ENCODE measurements at regions not wholly inside any gene's neighbourhood (a gene's known extent, or its start where the extent isn't known, plus 50 kb on each side); places are given as distances from the start of the nearest gene placed in this dataset.

DNA sequence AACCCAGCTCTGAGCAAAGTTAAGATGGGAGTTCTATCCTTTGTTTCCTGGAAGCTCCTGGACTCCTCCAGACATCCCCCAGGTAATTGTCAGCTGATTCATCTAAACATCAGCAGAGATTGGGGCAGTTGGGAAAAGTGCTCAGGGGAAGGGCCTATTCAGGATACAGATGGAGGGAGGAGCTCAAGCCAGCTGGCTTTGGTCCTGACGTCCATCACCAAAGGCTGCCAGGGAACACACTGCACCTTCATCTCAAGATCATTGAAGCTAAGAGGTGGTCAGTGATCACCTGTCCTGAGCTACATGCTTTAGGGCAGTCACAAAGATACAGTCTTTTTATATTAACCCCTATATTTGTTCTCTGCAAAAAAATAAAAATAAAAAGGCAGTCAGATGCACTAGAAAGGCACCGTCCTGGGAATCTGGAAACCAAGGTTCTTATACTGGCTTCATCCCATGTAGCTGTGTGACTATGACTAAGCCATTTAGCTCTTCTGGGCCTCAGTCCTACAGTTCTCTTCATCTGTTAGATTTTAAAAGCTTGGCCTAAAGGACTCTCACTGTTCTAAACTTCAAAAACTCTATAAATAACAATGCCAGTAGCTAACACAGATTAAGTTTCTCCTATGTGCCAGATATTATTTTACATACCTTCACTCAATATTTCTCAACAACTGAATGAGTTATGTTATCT, 446.5 kb downstream of the BCL11A start:
- no peaks in the 10 kb centered on the region for H3K4me1 ChIP-seq (ENCODE audit: control insufficient read depth, insufficient read depth, low read length)
- H3K9ac ChIP-seq (ENCODE audit: low read depth, low read length): no peak overlapping the region
- no peak overlapping the region for H3K4me3 ChIP-seq (ENCODE audit: low read length)
- no peaks in the 10 kb centered on the region for H3K27me3 ChIP-seq (ENCODE audit: control insufficient read depth, insufficient read depth, low read length)
- H3K9me3 ChIP-seq (replicated peaks; ENCODE audit: low read length): peaks cover 3% of the 10 kb centered on the region
- H3K4me2 ChIP-seq (ENCODE audit: low read length): no peak overlapping the region
- no peaks in the 10 kb centered on the region for H3K36me3 ChIP-seq (ENCODE audit: insufficient read depth, low read length)

DNA sequence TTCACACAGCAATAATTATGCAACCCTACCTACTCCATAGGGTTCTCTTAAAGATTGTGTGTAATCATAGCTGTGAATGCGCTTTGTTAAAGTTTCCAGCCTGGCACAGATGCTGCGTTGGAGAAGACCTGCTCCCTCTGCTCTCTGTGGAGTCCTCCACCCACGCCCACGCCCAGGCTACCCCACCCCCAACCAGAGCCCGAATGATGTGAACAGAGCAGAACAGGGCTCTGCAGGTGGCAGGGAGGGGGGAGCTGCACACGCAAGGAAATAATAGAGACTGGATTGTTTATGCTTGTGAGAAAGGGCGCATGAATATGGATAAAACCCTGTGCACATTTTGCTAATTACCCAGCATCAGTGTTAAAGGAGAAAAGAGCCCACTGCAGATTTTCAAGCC, 447.5 kb downstream of the BCL11A start:
- no peak overlapping the region for H3K9ac ChIP-seq (ENCODE audit: low read depth, low read length)
- H3K27me3 ChIP-seq (ENCODE audit: control insufficient read depth, insufficient read depth, low read length): no peaks in the 10 kb centered on the region
- no peak overlapping the region for H3K4me3 ChIP-seq (ENCODE audit: low read length)
- peaks cover 3% of the 10 kb centered on the region for H3K9me3 ChIP-seq (replicated peaks; ENCODE audit: low read length)
- no peaks in the 10 kb centered on the region for H3K4me1 ChIP-seq (ENCODE audit: control insufficient read depth, insufficient read depth, low read length)
- no peaks in the 10 kb centered on the region for H3K36me3 ChIP-seq (ENCODE audit: insufficient read depth, low read length)
- H3K4me2 ChIP-seq (ENCODE audit: low read length): no peak overlapping the region

DNA sequence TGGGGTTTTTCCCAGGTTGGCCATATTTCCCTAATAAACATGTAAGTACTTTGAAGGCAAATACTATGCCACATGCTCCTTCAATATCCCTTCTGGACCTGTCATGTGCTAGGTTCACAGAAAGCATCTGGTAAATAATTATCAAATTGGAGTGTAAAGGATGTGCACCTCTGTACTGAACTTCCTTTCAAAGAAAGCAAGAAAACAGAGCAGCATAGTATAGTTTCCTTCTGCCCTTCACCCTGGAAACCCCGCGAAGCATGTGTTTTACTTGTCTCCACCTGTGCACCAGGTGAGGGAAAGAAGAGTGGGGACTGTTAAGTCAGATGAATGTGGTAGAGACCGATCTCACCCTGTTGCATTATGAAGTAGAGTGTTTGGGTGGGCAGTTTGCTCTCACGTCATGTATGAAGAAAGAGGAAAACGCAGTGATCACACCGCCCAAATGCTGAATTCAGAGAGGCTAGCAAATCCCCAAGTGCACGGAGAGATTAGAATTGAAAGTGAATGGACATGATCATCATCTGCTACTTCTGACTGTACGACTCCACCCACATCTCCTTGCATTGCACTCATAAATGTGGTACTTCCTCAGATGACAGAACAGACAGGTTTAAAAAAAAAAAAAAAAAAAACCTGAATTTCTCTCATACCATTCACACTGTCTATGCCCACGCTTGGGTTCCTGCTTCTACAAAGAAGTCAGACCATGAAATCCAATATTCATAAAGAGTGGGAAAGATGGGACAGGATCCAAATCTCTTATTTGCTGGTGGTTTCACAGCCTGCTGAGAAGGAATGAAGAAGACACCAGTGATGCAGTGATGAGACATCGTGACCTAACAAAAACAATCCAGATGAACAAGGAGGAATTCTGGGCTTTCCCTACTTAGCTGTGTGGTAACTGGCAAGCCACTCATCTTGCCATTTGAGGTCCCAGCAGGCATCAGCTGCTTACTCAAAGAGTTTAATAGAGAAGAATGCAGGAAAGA, 448.6 kb downstream of the BCL11A start:
- H3K4me1 ChIP-seq (ENCODE audit: control insufficient read depth, insufficient read depth, low read length): no peaks in the 10 kb centered on the region
- H3K27me3 ChIP-seq (ENCODE audit: control insufficient read depth, insufficient read depth, low read length): no peaks in the 10 kb centered on the region
- H3K9me3 ChIP-seq (replicated peaks; ENCODE audit: low read length): peaks cover 3% of the 10 kb centered on the region
- H3K4me2 ChIP-seq (ENCODE audit: low read length): no peak overlapping the region
- H3K9ac ChIP-seq (ENCODE audit: low read depth, low read length): no peak overlapping the region
- H3K4me3 ChIP-seq (ENCODE audit: low read length): peak overlapping the region; percentile 39
- H3K36me3 ChIP-seq (ENCODE audit: insufficient read depth, low read length): no peaks in the 10 kb centered on the region

DNA sequence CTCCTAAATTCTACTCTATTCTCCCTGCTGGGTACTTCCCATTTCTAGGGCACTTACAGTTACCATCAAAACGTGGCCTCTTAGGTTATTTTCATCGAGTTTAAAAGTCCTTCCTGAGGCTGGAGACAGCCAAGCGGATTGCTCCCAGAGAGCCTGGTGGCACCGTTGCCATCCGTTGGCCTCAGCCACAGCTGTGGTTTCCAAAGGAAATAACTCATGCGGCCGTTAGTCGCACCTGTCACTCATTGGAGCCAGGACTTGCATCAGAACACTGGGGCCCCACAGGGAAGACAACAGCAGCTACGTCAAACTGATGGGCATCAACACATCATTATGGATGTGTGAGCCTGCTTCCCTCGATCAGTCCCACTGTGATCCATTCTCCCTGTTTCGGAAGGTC, 453.4 kb downstream of the BCL11A start:
- H3K4me3 ChIP-seq (ENCODE audit: low read length): no peak overlapping the region

DNA sequence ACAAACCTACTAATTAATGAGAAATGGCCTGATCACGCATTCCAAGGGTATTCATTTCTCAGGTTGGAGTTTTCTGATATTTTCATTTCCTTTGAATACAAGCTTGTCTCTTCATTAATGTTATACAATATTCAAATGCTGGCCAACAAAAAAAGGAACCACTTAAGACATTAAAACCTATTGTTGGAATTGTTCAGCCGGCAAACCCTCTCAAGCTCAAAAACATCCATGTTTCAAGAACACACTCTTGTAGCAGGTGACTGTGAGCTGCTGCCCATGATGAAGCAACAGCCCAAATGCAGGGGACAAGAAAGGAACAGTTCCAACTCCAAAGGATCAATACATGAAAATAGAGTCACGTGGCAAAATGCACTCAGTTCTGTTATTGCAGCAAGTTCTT, 454.5 kb downstream of the BCL11A start:
- Histone ChIP-seq H3K9me3 (replicated peaks; ENCODE audit: low read length) (peaks cover 5% of the 10 kb centered on the region), H3K4me1 (ENCODE audit: control insufficient read depth, insufficient read depth, low read length) (no peaks in the 10 kb centered on the region), H3K27me3 (ENCODE audit: control insufficient read depth, insufficient read depth, low read length) (no peaks in the 10 kb centered on the region), H3K4me3 (ENCODE audit: low read length) (no peak overlapping the region), H3K4me2 (ENCODE audit: low read length) (no peak overlapping the region), H3K36me3 (ENCODE audit: insufficient read depth, low read length) (no peaks in the 10 kb centered on the region), H3K9ac (ENCODE audit: low read depth, low read length) (no peak overlapping the region)

More for the DNA sequence above, 453.4 kb downstream of the BCL11A start:
- Histone ChIP-seq H3K4me2 (ENCODE audit: low read length) (no peak overlapping the region), H3K36me3 (ENCODE audit: insufficient read depth, low read length) (no peaks in the 10 kb centered on the region), H3K9ac (ENCODE audit: low read depth, low read length) (no peak overlapping the region), H3K9me3 (replicated peaks; ENCODE audit: low read length) (peaks cover 5% of the 10 kb centered on the region), H3K4me1 (ENCODE audit: control insufficient read depth, insufficient read depth, low read length) (no peaks in the 10 kb centered on the region), H3K27me3 (ENCODE audit: control insufficient read depth, insufficient read depth, low read length) (no peaks in the 10 kb centered on the region)

DNA sequence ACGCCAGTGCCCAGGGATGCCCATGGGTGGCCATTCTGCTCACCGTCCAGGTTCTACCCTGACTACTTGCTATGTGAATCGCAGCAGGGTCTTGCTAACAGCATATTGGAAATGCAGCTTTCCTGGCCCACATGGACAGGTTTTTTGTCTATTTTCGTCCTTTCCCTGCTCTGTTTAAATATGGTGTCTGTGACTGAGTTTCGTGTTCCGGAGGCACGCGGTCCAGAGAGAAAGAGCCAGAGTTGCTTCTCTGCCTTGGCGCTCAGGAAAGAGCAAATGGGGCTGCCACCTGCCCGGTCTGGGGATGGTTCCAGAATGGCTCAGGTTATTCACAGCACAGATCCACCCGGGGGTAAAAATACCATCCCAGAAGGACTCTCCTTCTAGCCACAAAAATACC, 456.2 kb downstream of the BCL11A start:
- Histone ChIP-seq H3K36me3 (ENCODE audit: insufficient read depth, low read length) (no peaks in the 10 kb centered on the region), H3K4me2 (ENCODE audit: low read length) (no peak overlapping the region), H3K27me3 (ENCODE audit: control insufficient read depth, insufficient read depth, low read length) (no peaks in the 10 kb centered on the region), H3K9me3 (replicated peaks; ENCODE audit: low read length) (peaks cover 5% of the 10 kb centered on the region), H3K4me3 (ENCODE audit: low read length) (no peak overlapping the region), H3K9ac (ENCODE audit: low read depth, low read length) (no peak overlapping the region), H3K4me1 (ENCODE audit: control insufficient read depth, insufficient read depth, low read length) (no peaks in the 10 kb centered on the region)

DNA sequence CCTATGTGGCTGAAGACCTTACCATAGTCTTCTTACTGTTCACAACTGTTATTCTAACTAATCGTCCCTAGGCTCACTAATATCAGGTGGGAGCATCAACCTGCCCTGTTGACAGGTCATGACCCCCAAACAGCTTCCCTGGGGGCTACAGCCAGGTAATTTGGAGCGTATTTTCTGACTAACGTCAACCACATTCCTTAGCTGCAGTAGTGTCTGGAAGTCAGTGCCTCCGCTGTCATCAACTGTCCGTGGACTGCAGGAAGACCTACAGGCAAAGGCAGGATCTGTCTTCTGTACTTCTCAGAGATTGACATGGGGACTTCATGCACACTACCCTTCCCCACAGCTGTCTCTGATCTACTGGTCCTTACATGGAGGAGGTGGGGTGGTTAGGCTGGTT, 456.9 kb downstream of the BCL11A start:
- Histone ChIP-seq H3K9ac (ENCODE audit: low read depth, low read length) (no peak overlapping the region), H3K36me3 (ENCODE audit: insufficient read depth, low read length) (no peaks in the 10 kb centered on the region), H3K9me3 (replicated peaks; ENCODE audit: low read length) (peaks cover 5% of the 10 kb centered on the region), H3K4me1 (ENCODE audit: control insufficient read depth, insufficient read depth, low read length) (no peaks in the 10 kb centered on the region), H3K4me2 (ENCODE audit: low read length) (no peak overlapping the region), H3K27me3 (ENCODE audit: control insufficient read depth, insufficient read depth, low read length) (no peaks in the 10 kb centered on the region), H3K4me3 (ENCODE audit: low read length) (no peak overlapping the region)

DNA sequence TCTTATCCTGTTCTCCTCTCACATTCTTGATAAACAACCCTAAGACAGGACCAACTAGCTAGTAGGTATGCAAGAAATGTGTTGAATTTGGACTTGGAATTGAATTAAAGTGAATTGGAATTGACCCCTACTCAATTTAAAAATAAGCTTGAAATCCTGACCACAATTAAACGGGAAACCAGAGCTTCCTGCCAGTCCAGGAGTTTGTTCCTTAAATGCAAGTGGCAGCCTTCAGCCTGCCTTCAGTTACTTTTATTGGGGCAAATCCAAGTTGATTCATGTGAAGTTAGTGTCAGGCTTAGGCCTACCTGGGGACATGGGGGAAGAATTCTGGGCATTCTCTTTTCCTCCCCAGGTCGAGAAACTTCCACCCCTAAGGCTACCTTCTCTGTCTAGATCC, 457.6 kb downstream of the BCL11A start:
- Histone ChIP-seq H3K9me3 (replicated peaks; ENCODE audit: low read length) (peaks cover 5% of the 10 kb centered on the region), H3K4me3 (ENCODE audit: low read length) (no peak overlapping the region), H3K4me1 (ENCODE audit: control insufficient read depth, insufficient read depth, low read length) (no peaks in the 10 kb centered on the region), H3K36me3 (ENCODE audit: insufficient read depth, low read length) (no peaks in the 10 kb centered on the region), H3K27me3 (ENCODE audit: control insufficient read depth, insufficient read depth, low read length) (no peaks in the 10 kb centered on the region), H3K4me2 (ENCODE audit: low read length) (no peak overlapping the region), H3K9ac (ENCODE audit: low read depth, low read length) (no peak overlapping the region)

DNA sequence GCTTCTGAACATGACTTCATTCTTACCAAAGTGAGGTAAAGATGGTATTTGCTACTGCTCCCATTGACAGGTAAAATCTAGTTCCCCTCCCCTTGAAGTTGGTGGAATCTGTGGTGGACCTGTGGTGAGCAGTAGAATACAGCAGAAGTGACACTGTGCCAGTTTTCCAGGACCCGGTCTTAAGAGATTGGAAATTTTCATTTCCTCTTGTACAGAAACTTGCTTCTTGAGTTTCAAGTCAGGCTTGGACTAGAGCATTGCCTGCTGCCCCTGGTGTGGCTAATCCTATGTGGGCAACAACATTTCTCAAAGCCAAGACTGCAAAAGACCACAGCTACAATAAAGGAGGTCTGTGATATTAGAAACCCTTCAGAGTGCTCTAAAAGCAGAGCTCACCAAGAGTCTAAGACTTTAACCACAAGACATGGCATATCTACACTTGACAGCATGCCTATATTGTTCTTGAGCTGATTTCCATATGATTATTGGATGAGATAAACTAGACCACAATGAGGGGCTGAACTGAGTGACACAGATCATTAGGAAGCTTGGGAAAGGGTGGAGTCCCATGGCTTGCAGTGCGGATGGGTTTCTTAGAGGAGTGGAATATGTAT, 458.1 kb downstream of the BCL11A start:
- Histone ChIP-seq H3K9ac (ENCODE audit: low read depth, low read length) (no peak overlapping the region), H3K9me3 (replicated peaks; ENCODE audit: low read length) (peaks cover 5% of the 10 kb centered on the region), H3K36me3 (ENCODE audit: insufficient read depth, low read length) (no peaks in the 10 kb centered on the region), H3K4me1 (ENCODE audit: control insufficient read depth, insufficient read depth, low read length) (no peaks in the 10 kb centered on the region), H3K4me3 (ENCODE audit: low read length) (no peak overlapping the region), H3K4me2 (ENCODE audit: low read length) (no peak overlapping the region), H3K27me3 (ENCODE audit: control insufficient read depth, insufficient read depth, low read length) (no peaks in the 10 kb centered on the region)

DNA sequence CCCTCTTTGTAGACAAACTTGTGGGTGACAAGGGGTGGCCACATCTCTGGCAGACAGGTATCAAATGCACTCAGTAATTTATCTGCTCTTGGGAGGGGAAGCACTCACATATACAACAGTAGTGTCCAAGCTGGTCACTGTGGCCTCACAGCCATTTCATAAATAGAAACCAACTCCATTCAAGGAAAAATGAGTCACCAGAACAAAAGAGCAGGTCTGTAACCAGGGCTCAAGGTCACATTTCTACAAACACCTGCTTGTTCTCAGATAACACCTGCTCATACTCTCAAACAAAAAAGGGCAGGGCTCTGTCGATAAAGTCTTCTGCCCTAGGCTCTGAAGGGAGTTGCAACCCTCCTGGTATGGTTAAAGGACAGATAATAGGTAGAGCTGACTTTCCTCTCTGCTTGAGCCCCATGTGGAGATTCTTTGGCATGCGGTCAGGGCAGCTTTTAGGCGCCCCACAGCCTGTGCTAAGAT, 459.0 kb downstream of the BCL11A start:
- Histone ChIP-seq H3K4me1 (ENCODE audit: control insufficient read depth, insufficient read depth, low read length) (no peaks in the 10 kb centered on the region), H3K36me3 (ENCODE audit: insufficient read depth, low read length) (no peaks in the 10 kb centered on the region), H3K27me3 (ENCODE audit: control insufficient read depth, insufficient read depth, low read length) (no peaks in the 10 kb centered on the region), H3K4me3 (ENCODE audit: low read length) (no peak overlapping the region), H3K9me3 (replicated peaks; ENCODE audit: low read length) (peaks cover 5% of the 10 kb centered on the region), H3K9ac (ENCODE audit: low read depth, low read length) (no peak overlapping the region), H3K4me2 (ENCODE audit: low read length) (no peak overlapping the region)

DNA sequence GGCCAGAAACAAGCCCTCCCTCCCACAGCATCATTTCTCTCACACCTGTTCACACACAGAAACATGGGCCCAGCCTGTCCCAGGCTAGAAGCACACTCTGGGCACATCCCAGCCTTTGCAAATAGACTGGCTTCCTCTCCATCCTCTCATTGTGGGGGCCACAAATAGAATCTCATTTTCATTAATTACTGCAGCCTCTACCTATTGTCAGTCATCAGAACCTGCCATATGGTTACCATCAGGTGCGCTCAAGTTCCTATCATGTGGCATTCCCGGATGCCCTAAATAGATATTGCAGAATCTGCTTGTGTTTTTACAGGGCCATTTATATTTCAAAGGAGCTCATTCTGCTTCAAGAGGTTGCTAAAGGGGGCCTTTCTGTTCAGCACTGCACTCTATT, 460.7 kb downstream of the BCL11A start:
- no peaks in the 10 kb centered on the region for H3K4me1 ChIP-seq (ENCODE audit: control insufficient read depth, insufficient read depth, low read length)
- no peak overlapping the region for H3K9ac ChIP-seq (ENCODE audit: low read depth, low read length)
- H3K9me3 ChIP-seq (replicated peaks; ENCODE audit: low read length): peaks cover 5% of the 10 kb centered on the region
- H3K4me2 ChIP-seq (ENCODE audit: low read length): no peak overlapping the region
- no peak overlapping the region for H3K4me3 ChIP-seq (ENCODE audit: low read length)
- H3K36me3 ChIP-seq (ENCODE audit: insufficient read depth, low read length): no peaks in the 10 kb centered on the region
- no peaks in the 10 kb centered on the region for H3K27me3 ChIP-seq (ENCODE audit: control insufficient read depth, insufficient read depth, low read length)

Measured in skeletal muscle satellite cell (primary cell).